ENCODE measurements at regions not wholly inside any gene's neighbourhood (a gene's known extent, or its start where the extent isn't known, plus 50 kb on each side); places are given as distances from the start of the nearest gene placed in this dataset.
"Not testable (repeated sequence)": the region's sequence is repeated elsewhere in the genome, so short reads cannot be mapped to it uniquely, and the experiment has no call there.

GRCh38 chr7:136527554-136527953, 340.9 kb upstream of the CHRM2 start:
- no peak for DNase-seq

DNA sequence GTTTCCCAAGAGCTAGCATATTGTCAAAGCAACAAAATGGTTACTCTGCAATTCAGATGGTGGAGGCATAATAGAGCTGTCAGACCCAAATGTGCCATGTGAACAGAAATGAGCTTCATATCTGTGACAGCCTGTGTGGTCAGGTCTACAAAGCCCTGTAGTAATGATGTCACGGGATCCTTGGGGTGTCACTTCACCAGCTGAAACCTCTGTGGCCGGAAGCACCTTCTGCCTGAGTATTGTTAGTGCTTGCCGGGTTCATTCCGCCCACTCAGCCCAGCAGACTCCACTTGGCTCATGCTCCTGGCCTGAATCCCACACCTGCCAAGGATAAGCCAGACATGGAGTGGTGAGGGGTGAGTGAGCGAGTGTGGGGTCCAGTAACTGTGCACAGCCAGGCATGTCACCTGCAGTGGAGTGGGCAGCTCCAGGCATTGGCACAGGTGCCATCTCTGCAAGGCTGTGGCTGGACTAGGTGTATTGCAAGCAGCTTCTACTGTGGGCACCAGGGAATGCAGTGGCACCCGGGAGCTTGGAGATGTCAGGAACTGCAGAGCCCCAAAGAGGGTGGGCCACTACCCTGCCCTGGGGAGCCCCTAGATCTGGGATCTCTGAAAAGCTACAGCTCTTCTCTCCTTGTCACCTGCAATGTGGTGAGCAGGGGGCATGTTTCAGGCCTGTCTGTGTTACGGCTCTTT, 341.9 kb upstream of the CHRM2 start:
- no peak for DNase-seq

DNA sequence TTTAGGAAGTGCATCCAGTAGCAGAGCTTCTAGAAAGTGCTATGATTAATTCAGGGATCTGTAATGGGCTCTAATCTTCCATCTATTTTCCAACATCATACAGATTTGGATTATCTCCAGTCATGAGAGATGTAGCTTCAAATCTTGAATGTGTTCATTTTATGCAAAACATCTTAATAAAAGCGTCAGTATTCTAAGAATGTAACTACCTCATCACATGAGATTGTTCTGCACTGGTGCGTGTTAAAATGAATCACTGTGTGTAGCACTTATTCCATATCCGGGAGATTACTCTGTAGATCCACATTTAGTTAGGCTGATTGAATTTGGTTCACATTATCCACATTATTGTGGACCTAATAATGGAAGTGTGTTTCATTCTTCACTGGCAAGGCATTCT, 344.9 kb upstream of the CHRM2 start:
- no peak for DNase-seq

- no peak for DNase-seq
Measured at GRCh38 chr7:136517971-136518370, 350.5 kb upstream of the CHRM2 start.

GRCh38 chr7:136514776-136515175, 353.7 kb upstream of the CHRM2 start:
- no peak for DNase-seq

DNA sequence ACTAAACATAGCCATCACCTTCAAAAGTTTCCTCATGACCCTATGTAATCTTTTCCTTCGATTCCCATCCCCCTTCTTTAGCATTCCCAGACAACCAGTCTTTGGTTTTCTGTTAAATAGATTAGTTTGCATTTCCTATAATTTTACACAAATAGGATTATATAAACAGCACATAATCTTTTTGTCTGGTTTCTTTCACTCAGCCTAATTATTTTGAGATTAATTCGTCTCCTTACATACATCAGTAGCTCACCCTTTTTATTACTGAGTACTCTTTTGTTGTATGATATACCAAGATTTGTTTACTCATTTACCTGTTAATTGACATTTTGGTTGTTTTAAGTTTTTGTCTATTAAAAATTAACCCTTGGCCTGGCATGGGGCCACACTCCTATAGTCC, 354.7 kb upstream of the CHRM2 start:
- no peak for DNase-seq

- no peak for DNase-seq
Measured at GRCh38 chr7:136509466-136509865, 359.0 kb upstream of the CHRM2 start.

GRCh38 chr7:136502162-136502561, 366.3 kb upstream of the CHRM2 start:
- DNase-seq: no peak

GRCh38 chr7:136501151-136501550, 367.3 kb upstream of the CHRM2 start:
- no peak for DNase-seq

DNA sequence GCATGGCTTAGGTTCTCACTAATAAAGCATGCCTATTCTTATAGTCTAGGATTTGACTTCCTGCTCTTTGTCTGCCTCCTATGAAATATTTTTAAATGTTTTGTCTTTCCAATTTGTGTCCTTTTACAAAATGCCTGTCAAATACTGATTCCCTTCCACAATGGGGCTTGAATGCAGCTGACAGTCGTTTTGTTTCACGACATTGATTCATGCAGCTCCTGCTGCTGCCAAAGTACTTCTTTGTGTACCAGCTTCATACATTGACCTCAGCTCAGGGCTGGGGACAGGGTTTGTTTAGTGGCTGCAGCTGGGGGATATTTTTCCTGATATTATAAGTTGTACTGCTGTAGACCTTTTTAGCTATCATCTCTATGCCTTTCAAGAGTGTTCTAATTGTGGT, 371.9 kb upstream of the CHRM2 start:
- no peak for DNase-seq

- no peak for DNase-seq
Measured at GRCh38 chr7:136495081-136495480, 373.4 kb upstream of the CHRM2 start.

GRCh38 chr7:136492366-136492765, 376.1 kb upstream of the CHRM2 start:
- DNase-seq: no peak

DNA sequence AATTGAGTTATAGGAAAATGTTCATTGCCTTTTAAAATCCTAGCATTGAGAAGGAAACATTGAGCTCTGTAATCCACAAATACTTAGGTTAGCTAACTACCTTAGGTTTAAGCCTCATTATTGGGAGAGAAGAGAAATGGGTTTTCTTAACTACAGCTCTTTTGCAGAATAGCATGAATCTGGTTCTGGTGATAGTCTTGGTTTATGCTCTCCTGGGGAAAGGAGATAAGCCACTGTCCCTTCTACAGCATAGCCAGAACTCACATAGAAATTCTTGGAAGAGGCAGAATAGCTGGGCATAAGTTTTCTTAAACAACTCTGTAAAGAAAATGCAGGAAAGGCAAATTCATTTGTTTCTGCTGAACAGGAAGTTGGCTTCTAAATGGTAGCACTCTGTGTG, 378.6 kb upstream of the CHRM2 start:
- DNase-seq: no peak

- no peak for DNase-seq
Measured at GRCh38 chr7:136480901-136481300, 387.6 kb upstream of the CHRM2 start.

DNA sequence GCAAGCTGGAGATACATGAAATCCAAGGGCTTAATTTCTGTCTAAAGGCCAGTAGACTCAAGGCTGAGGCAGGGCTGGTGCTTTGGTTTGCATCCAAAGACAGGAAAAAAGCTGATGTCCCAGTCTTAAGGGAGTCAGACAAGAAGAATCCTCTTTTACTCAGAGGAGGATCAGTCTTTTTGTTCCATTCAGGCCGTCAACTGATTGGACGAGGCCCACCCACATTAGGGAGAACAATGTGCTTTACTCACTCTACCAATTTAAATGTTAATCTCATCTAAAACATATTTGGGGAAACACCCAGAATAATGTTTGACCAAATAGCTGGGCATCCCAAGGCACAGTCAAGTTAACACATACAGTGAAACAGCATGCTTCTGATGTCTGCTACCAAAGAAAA, 388.5 kb upstream of the CHRM2 start:
- DNase-seq: no peak

GRCh38 chr7:136470179-136470578, 398.3 kb upstream of the CHRM2 start:
- no peak for DNase-seq

- no peak for DNase-seq
Measured at GRCh38 chr7:136452949-136453348, 415.5 kb upstream of the CHRM2 start.

DNA sequence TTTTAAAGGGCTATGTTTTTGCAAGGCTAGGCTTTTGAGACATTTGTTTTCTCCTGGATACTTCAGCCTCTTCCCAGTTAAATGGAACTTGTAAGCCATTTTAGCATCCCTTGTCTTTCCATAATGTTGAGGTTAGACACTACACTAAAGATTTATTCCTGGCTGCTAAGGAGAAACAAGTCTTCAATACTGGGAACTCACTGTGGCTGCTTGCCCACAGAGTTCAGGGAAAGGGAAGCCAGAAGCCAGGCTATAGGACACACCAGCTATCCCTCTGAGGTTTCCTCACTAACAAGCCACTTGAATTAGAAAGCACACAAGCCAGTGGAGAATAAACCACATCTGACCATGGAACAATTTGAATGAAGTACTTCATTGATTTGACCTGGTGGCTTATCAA, 421.7 kb upstream of the CHRM2 start:
- DNase-seq: no peak

GRCh38 chr7:136441835-136442234, 426.6 kb upstream of the CHRM2 start:
- DNase-seq: no peak

DNA sequence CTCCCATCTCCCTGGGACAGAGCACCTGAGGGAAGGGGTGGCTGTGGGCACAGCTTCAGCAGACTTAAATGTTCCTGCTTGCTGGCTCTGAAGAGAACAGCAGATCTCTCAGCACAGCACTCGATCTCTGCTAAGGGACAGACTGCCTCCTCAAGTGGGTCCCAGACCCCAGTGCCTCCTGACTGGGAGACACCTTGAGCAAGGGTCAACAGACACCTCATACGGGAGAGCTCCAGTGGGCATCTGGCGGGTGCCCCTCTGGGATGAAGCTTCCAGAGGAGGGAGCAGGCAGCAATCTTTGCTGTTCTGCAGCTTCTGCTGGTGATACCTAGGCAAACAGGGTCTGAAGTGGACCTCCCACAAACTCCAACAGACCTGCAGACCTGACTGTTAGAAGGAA, 436.7 kb upstream of the CHRM2 start:
- DNase-seq: not testable (repeated sequence)

DNA sequence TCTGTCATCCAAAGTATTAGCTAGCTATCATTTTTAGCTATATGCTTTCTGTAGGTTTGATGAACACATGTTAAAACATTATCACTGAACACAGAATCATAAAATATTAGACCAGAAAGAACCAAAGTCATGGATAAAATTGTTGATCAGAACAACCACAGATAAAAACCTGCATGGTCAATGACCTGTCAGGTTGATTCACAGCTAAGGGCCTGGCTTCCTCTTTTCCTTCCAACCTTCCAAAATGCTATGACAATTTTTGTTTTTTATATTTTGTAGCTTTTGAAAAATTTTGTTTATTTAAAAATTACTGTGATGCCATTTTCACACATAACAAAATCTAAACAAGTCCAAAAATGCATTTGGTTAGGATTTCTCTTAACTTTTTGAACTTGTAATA, 444.4 kb upstream of the CHRM2 start:
- no peak for DNase-seq

DNA sequence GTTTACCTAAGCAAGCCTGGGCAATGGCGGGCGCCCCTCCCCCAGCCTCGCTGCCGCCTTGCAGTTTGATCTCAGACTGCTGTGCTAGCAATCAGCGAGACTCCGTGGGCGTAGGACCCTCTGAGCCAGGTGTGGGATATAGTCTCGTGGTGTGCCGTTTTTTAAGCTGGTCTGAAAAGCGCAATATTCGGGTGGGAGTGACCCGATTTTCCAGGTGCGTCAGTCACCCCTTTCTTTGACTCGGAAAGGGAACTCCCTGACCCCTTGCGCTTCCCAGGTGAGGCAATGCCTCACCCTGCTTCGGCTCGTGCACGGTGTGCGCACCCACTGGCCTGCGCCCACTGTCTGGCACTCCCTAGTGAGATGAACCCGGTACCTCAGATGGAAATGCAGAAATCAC, 442.6 kb upstream of the MTPN start:
- DNase-seq: not testable (repeated sequence)

DNA sequence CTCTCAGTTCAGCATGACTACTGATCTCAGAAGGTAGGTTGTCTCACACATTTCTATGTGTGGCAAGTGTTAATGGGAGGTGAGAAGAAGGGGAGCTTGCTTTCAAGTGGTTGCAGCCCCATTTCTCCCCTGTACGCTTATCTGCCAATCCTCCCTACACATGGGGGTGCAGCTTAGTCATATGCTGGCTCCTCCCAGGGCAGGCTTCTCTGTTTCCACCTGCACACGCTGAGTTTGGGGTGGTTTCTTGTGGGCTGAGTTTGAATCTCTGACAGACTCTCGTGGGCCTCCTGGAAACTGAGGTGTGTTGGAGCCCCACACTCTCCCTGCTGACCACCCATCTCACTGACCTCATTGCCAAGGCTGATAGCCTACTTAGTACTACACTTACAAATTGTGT, 435.8 kb upstream of the MTPN start:
- no peak for DNase-seq

DNA sequence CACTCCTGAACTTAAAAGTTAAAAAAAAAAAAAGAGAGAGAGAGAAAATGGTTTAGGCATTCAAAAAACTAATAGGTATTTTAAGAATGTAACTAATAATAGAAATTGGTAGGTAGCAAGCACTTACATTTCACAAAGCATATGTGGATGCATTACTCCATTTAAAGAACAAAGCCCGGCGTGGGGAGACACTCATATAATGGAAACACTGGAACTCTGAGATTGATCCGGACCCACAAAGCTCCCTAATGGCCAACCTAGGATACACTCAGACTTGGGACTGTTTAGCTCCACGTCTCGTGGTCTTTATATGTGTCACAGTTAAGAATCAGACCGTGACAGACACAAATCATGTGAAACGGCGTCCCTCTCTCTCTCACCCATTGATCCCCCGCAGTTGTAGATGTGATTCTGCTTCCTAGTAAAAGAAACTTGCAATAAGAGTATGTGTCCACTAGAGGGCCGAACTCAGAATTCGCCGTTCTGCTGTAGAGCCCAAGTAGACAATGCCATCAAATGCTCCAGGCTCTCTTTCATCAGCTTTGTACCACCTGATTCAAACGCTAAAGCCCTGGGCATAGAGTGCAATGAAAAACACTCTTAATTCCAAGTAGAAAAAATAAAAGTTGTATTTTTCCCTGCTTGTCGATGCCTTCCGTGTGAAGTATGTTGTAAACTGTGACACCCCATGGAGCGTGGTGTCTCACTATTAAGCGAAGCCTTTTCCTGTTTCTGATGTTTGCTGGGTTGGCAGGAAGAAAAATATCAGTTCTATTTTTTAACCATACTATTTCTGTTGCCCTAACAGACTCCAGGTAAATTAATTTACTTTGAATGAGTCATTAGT, 429.0 kb upstream of the MTPN start:
- DNase-seq: peak; percentile 2

DNA sequence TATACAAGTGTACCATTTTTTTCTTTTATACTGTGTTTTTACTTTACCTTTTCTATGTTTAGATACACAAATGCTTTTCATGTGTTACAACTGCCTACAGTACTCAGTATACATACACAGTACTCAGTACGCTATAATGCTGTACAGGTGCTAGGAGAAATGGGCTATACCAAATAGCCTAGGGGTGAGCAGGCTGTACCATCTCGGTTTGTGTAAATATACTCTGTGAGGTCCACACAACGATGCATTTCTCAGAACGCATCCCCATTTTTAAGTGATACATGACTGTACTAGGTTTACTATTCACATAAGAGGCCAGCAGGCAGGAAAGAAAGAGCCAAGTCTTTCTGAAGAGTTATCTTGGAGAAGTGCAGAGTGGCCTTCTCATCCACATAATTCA, 426.4 kb upstream of the MTPN start:
- DNase-seq: no peak
